Panc1 (cell line): ENCODE measurements at regions not wholly inside any gene's neighbourhood (a gene's known extent, or its start where the extent isn't known, plus 50 kb on each side); places are given as distances from the start of the nearest gene placed in this dataset.

Experiments
- ATAC-seq: fragments of 200-7000 bp; cut with Tn5 transposase; 2 replicates; pipeline ENCODE4 v1.9.1; 2020; ENCODE audit warnings: mild to moderate bottlenecking, moderate library complexity
- BruUV-seq: library from RNA; stranded (reverse); fragments of 400-500 nt; replicated peaks from 2 replicates; lab custom pipeline; 2021; lab: Mats Ljungman, UMichigan
- CTCF ChIA-PET: fragments of 300-600 bp; sonication (Branson Sonifier 250); formaldehyde crosslinking; loops from one replicate; lab custom pipeline; 2022; ENCODE audit warnings: antibody characterized with exemption; lab: Charles Lee
- POLR2A ChIA-PET: fragments of 300-600 bp; sonication (Branson Sonifier 250); formaldehyde crosslinking; loops from one replicate; lab custom pipeline; 2022; ENCODE audit warnings: antibody characterized with exemption; lab: Charles Lee
- DNase-seq: peaks from one replicate; pipeline ENCODE4 v3.0.0-alpha.2; 2010; ENCODE audit warnings: low read depth, low spot score
- H3K27ac ChIP-seq: 2 replicates; pipeline ENCODE4 v1.5.1; 2011; ENCODE audit warnings: mild to moderate bottlenecking, low read length, inconsistent platforms
- H3K27me3 ChIP-seq: fragments of 200-500 bp; sonication (Bioruptor generic); 2 replicates; pipeline ENCODE4 v1.6.0; 2014; ENCODE audit warnings: low read length, inconsistent platforms; ENCODE audit not compliant: control insufficient read depth, insufficient read depth
- H3K36me3 ChIP-seq: fragments of 200-500 bp; sonication (Bioruptor generic); 2 replicates; pipeline ENCODE4 v1.5.1; 2014; ENCODE audit warnings: inconsistent platforms, mild to moderate bottlenecking, low read length, moderate library complexity; ENCODE audit not compliant: control insufficient read depth, insufficient read depth
- H3K4me1 ChIP-seq: 2 replicates; pipeline ENCODE4 v1.5.1; 2011; ENCODE audit warnings: inconsistent platforms, mild to moderate bottlenecking, low read length, moderate library complexity; ENCODE audit not compliant: control insufficient read depth, insufficient read depth
- H3K4me3 ChIP-seq, 2 experiments: 2 replicates each; pipeline ENCODE4 v1.5.1; 2011 to 2012; ENCODE audit warnings: low read depth in 2 of 2, low read length in 2 of 2, mild to moderate bottlenecking in 2 of 2, inconsistent platforms in 1 of 2, moderate library complexity in 1 of 2
- H3K9me3 ChIP-seq: fragments of 200-500 bp; sonication (Bioruptor generic); 2 replicates; pipeline ENCODE4 v1.5.1; 2014; ENCODE audit warnings: low read depth, mild to moderate bottlenecking, inconsistent platforms, low read length, moderate library complexity; ENCODE audit not compliant: control insufficient read depth, insufficient read depth
- CTCF ChIP-seq: fragments of 450-650 bp; IDR thresholded peaks from 2 replicates; pipeline ENCODE4 v1.5.1; 2017; ENCODE audit warnings: mild to moderate bottlenecking
- POLR2AphosphoS5 ChIP-seq: IDR thresholded peaks from 2 replicates; pipeline ENCODE4 v1.6.1; 2012; ENCODE audit warnings: mild to moderate bottlenecking, low read depth, low read length, moderate library complexity
- REST ChIP-seq, 2 experiments: IDR thresholded peaks; 2 replicates each; pipeline ENCODE4 v1.6.1; 2011 to 2012; ENCODE audit warnings: low read depth in 2 of 2, control low read depth in 1 of 2, low read length in 1 of 2, mild to moderate bottlenecking in 1 of 2, moderate library complexity in 1 of 2; ENCODE audit not compliant: insufficient read depth in 1 of 2
- SIN3A ChIP-seq: IDR thresholded peaks from 2 replicates; pipeline ENCODE4 v1.6.1; 2012; ENCODE audit warnings: low read depth, mild to moderate bottlenecking, low read length, moderate library complexity, borderline replicate concordance; ENCODE audit not compliant: insufficient read depth
- TCF7L2 ChIP-seq: IDR thresholded peaks from 2 replicates; pipeline ENCODE4 v1.6.1; 2011; ENCODE audit warnings: mild to moderate bottlenecking, low read depth, low read length, inconsistent platforms
- in situ Hi-C: cut with HindIII; loops from 2 replicates; pipeline ENCODE4 v1.10.0; 2016; ENCODE audit warnings: low sequenced_read_pairs, low pct_unique_long_range_greater_than_20kb
- intact Hi-C: fragments of 100-400 bp; cut with micrococcal nuclease; formaldehyde crosslinking; loops from one replicate; pipeline ENCODE4 v1.10.0; 2022; ENCODE audit not compliant: unreplicated experiment

- in situ Hi-C loops (no loop called here), intact Hi-C loops (no loop called here)
- TF ChIP-seq TCF7L2, result no peak
- no peak for TF ChIP-seq CTCF
- no peak for TF ChIP-seq SIN3A
- TF ChIP-seq POLR2AphosphoS5, result no peak
- TF ChIP-seq REST (IDR thresholded peaks at IDR 0.05; ENCODE audit: insufficient read depth in 1 of 2, low read depth in 2 of 2, low read length in 1 of 2), result no peak
- CTCF ChIA-PET, result no interaction called here
- H3K4me1 ChIP-seq, result no peaks in the 10 kb centered on the region
- no peaks in the 10 kb centered on the region for H3K9me3 ChIP-seq
- H3K36me3 ChIP-seq, result no peaks in the 10 kb centered on the region
- POLR2A ChIA-PET, result no interaction called here
- no TSS peak for BruUV-seq
- no peak overlapping the region for H3K4me3 ChIP-seq
- no peaks in the 10 kb centered on the region for H3K27me3 ChIP-seq
- no peak for DNase-seq
- ATAC-seq, result no peak
- no peak overlapping the region for H3K27ac ChIP-seq
Measured at GRCh38 chr13:37293295-37293694, 187.8 kb upstream of the CSNK1A1L start.

GRCh38 chr13:37290716-37291505, 185.4 kb upstream of the CSNK1A1L start:
- Histone ChIP-seq H3K9me3 (no peaks in the 10 kb centered on the region), H3K36me3 (no peaks in the 10 kb centered on the region), H3K4me3 (no peak overlapping the region), H3K27me3 (no peaks in the 10 kb centered on the region), H3K27ac (no peak overlapping the region), H3K4me1 (no peaks in the 10 kb centered on the region)
- TF ChIP-seq TCF7L2, result no peak
- TF ChIP-seq POLR2AphosphoS5, result no peak
- TF ChIP-seq SIN3A, result no peak
- in situ Hi-C loops (no loop called here), intact Hi-C loops (no loop called here)
- BruUV-seq, result no TSS peak
- no peak for DNase-seq
- CTCF ChIA-PET, result no interaction called here
- no peak for ATAC-seq
- POLR2A ChIA-PET, result no interaction called here
